Natural killer cell treated with Interleukin-12 subunit alpha and Interleukin-12 subunit beta and Interleukin-15 and Interleukin-18, amount 100 ng/mL, for 72 hours (primary cell): ENCODE measurements at regions not wholly inside any gene's neighbourhood (a gene's known extent, or its start where the extent isn't known, plus 50 kb on each side); places are given as distances from the start of the nearest gene placed in this dataset.

ENCODE experiments used
- ATAC-seq, 2 donors: fragments of 150-1000 bp; cut with Tn5 transposase in 1 of 2; sonication (Bioruptor Pico), chemical (Tn5 transposase) in 1 of 2; 2 replicates each; pipeline ENCODE4 v1.10.0; 2021
- DNase-seq: peaks from one replicate; pipeline ENCODE4 v3.0.0; 2022; ENCODE audit warnings: low spot score
- H3K27ac Mint-ChIP-seq, 2 donors: 1 replicate in 1 of 2; 2 replicates in 1 of 2; pipeline ENCODE4 v1.8.0; 2022; ENCODE audit warnings: mixed read lengths in 2 of 2, mild to moderate bottlenecking in 1 of 2, moderate library complexity in 1 of 2
- H3K27me3 Mint-ChIP-seq, 2 donors: 1 replicate in 1 of 2; 2 replicates in 1 of 2; pipeline ENCODE4 v1.8.0; 2022; ENCODE audit warnings: mixed read lengths in 2 of 2
- H3K36me3 Mint-ChIP-seq: one replicate; pipeline ENCODE4 v1.8.0; 2022; ENCODE audit warnings: mixed read lengths
- H3K4me1 Mint-ChIP-seq, 2 donors: 1 replicate in 1 of 2; 2 replicates in 1 of 2; pipeline ENCODE4 v1.8.0; 2022; ENCODE audit warnings: low read depth in 2 of 2, mixed read lengths in 2 of 2, mild to moderate bottlenecking in 1 of 2
- H3K4me3 Mint-ChIP-seq: one replicate; pipeline ENCODE4 v1.8.0; 2022; ENCODE audit warnings: mixed read lengths
- H3K9me3 Mint-ChIP-seq: 2 replicates; pipeline ENCODE4 v1.8.0; 2022; ENCODE audit warnings: mixed read lengths

GRCh38 chr4:45745741-45746140 is 378.1 kb downstream of the GABRG1 start:
- no peaks in the 10 kb centered on the region for H3K27me3 Mint-ChIP-seq
- no peak overlapping the region for H3K27ac Mint-ChIP-seq
- H3K4me1 Mint-ChIP-seq: no peaks in the 10 kb centered on the region
- ATAC-seq (no peak), DNase-seq (no peak)
- H3K9me3 Mint-ChIP-seq: peaks cover 11% of the 10 kb centered on the region
- H3K4me3 Mint-ChIP-seq: no peak overlapping the region
- H3K36me3 Mint-ChIP-seq: peaks cover 2% of the 10 kb centered on the region

GRCh38 chr4:45741897-45742296 is 382.0 kb downstream of the GABRG1 start:
- Mint-ChIP-seq H3K27me3 (no peaks in the 10 kb centered on the region), H3K27ac (no peak overlapping the region), H3K9me3 (peaks cover 23% of the 10 kb centered on the region), H3K4me1 (no peaks in the 10 kb centered on the region), H3K36me3 (peaks cover 8% of the 10 kb centered on the region), H3K4me3 (no peak overlapping the region)
- no peak for ATAC-seq
- no peak for DNase-seq

GRCh38 chr4:45732161-45732560 is 391.7 kb downstream of the GABRG1 start:
- DNase-seq: no peak
- no peak overlapping the region for H3K4me3 Mint-ChIP-seq
- no peaks in the 10 kb centered on the region for H3K27me3 Mint-ChIP-seq
- H3K4me1 Mint-ChIP-seq: no peaks in the 10 kb centered on the region
- no peak for ATAC-seq
- H3K36me3 Mint-ChIP-seq: no peaks in the 10 kb centered on the region
- no peak overlapping the region for H3K27ac Mint-ChIP-seq
- H3K9me3 Mint-ChIP-seq: peaks cover 10% of the 10 kb centered on the region

- no peak for ATAC-seq
- DNase-seq: no peak
- Mint-ChIP-seq H3K4me3 (no peak overlapping the region), H3K27ac (no peak overlapping the region), H3K36me3 (peaks cover 7% of the 10 kb centered on the region), H3K27me3 (no peaks in the 10 kb centered on the region), H3K4me1 (no peaks in the 10 kb centered on the region), H3K9me3 (peaks cover 35% of the 10 kb centered on the region)
These were observed 407.8 kb downstream of the GABRG1 start for GRCh38 chr4:45716093-45716492.

GRCh38 chr4:45713996-45714395 is 409.9 kb downstream of the GABRG1 start:
- DNase-seq: no peak
- Mint-ChIP-seq H3K27ac (no peak overlapping the region), H3K9me3 (peaks cover 30% of the 10 kb centered on the region), H3K27me3 (no peaks in the 10 kb centered on the region), H3K36me3 (peaks cover 5% of the 10 kb centered on the region), H3K4me3 (no peak overlapping the region), H3K4me1 (no peaks in the 10 kb centered on the region)
- no peak for ATAC-seq

DNA sequence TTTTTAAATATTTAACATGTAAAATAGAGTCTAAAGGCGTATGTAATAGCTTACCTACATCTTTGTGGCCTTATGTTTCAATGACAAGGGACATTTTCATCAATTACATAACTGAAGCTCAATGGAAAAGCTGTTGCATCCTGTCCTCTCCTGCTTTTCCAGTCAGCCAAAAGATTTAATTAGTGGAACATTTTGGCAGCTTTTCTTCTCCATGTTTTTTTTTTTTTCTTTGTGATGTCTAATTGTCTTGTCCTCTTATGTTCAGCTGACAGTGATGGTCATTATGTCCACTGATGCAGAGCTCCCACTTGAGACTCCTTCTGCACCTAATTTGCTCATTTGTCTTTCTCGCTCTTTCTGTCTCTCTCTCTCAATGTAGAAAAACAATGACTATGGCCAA is 422.2 kb downstream of the GABRG1 start:
- Mint-ChIP-seq H3K27me3 (no peaks in the 10 kb centered on the region), H3K36me3 (peaks cover 5% of the 10 kb centered on the region), H3K9me3 (peaks cover 4% of the 10 kb centered on the region), H3K4me3 (no peak overlapping the region), H3K4me1 (no peaks in the 10 kb centered on the region), H3K27ac (no peak overlapping the region)
- DNase-seq: no peak
- no peak for ATAC-seq

GRCh38 chr4:45693746-45694145 is 430.1 kb downstream of the GABRG1 start:
- H3K27me3 Mint-ChIP-seq: no peaks in the 10 kb centered on the region
- peaks cover 27% of the 10 kb centered on the region for H3K9me3 Mint-ChIP-seq
- H3K4me1 Mint-ChIP-seq: no peaks in the 10 kb centered on the region
- DNase-seq: no peak
- H3K4me3 Mint-ChIP-seq: no peak overlapping the region
- no peak for ATAC-seq
- H3K27ac Mint-ChIP-seq: no peak overlapping the region
- H3K36me3 Mint-ChIP-seq: peaks cover 5% of the 10 kb centered on the region

DNA sequence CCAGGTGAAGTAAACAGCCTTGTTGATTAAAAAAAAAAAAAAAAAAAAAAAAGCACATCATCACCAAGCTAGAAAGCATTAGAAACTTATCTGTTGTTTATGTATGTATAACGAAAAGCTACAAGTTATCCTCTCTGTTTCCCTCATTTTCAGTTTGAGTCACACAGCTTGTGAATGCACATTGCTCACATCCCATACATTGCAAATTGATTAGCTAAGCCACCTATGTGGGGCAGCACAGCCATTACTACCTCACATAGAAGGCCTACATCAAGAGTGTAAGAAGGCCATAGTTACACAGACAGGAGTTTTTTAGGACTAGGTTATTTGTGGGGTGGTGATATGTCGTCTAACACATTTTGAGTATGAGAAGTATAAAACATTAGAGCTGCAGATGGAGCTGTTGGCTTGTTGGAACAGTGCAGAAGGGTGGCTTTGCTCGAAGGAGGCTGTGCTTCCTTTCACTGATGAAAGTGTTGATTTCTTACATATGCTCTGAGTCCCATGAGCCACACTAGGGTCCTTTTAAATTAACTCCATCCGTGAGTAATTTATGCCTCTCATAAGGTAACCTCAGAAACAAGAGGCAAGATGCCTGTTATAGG is 431.6 kb downstream of the GABRG1 start:
- Mint-ChIP-seq H3K36me3 (peaks cover 5% of the 10 kb centered on the region), H3K4me3 (no peak overlapping the region), H3K9me3 (peaks cover 32% of the 10 kb centered on the region), H3K27me3 (no peaks in the 10 kb centered on the region), H3K4me1 (no peaks in the 10 kb centered on the region), H3K27ac (no peak overlapping the region)
- ATAC-seq: no peak
- DNase-seq: no peak

- no peak for ATAC-seq
- no peak for DNase-seq
- Mint-ChIP-seq H3K27ac (no peak overlapping the region), H3K36me3 (no peaks in the 10 kb centered on the region), H3K4me3 (no peak overlapping the region), H3K4me1 (no peaks in the 10 kb centered on the region), H3K27me3 (no peaks in the 10 kb centered on the region), H3K9me3 (peaks cover 25% of the 10 kb centered on the region)
These were observed 435.5 kb downstream of the GABRG1 start for GRCh38 chr4:45688341-45688740.

DNA sequence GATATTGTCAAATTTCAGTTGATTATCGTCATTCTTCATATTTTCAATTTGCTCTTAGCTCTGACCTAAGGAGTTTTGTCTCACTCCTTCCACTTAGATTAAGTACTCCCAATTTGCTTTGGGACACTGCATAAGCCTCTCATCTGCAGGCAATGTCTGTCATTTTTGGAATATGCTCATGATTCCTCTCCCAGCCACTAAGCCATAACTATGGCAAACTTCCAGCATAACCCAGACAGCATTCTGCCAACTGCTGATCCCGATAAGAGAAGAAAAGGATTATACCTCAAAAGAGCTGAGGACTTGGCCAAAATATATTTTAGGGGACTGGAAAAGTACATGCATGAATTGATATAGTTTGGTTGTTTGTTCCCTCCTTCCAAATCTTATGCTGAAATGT is 444.4 kb downstream of the GABRG1 start:
- H3K4me1 Mint-ChIP-seq: no peaks in the 10 kb centered on the region
- DNase-seq: no peak
- H3K9me3 Mint-ChIP-seq: peaks cover 22% of the 10 kb centered on the region
- H3K27me3 Mint-ChIP-seq: no peaks in the 10 kb centered on the region
- no peak for ATAC-seq
- peaks cover 5% of the 10 kb centered on the region for H3K36me3 Mint-ChIP-seq
- H3K27ac Mint-ChIP-seq: no peak overlapping the region
- no peak overlapping the region for H3K4me3 Mint-ChIP-seq

- H3K4me3 Mint-ChIP-seq: no peak overlapping the region
- no peaks in the 10 kb centered on the region for H3K4me1 Mint-ChIP-seq
- no peak for ATAC-seq
- H3K27me3 Mint-ChIP-seq: no peaks in the 10 kb centered on the region
- no peak overlapping the region for H3K27ac Mint-ChIP-seq
- H3K36me3 Mint-ChIP-seq: peaks cover 5% of the 10 kb centered on the region
- peaks cover 7% of the 10 kb centered on the region for H3K9me3 Mint-ChIP-seq
- no peak for DNase-seq
These were observed 455.7 kb downstream of the GABRG1 start for GRCh38 chr4:45668128-45668527.

DNA sequence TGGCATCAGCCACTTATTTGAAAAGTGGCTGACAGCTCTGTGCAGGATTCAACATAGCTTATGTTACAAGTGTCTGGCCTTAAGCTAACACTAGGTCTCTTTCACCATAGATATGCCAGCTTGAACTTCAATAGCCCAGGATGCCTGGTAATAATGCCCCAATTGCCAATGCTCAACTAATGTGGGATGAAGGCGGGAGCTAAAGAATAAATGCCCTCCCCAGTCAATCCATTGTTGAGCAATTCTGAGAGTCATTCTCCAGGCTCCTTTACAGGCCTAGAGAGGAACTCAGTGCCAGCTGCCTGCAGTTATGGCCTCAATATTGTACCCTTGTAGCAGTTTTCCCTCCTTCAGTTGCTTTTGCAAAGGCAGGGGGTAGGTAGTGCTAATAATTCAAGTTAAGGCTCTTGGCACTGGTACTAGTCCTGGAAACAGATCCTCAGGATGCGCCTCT is 460.2 kb downstream of the GABRG1 start:
- no peaks in the 10 kb centered on the region for H3K4me1 Mint-ChIP-seq
- H3K9me3 Mint-ChIP-seq: peaks cover 4% of the 10 kb centered on the region
- no peak for DNase-seq
- no peak overlapping the region for H3K4me3 Mint-ChIP-seq
- H3K36me3 Mint-ChIP-seq: peaks cover 1% of the 10 kb centered on the region
- ATAC-seq: no peak
- H3K27me3 Mint-ChIP-seq: no peaks in the 10 kb centered on the region
- H3K27ac Mint-ChIP-seq: no peak overlapping the region

- DNase-seq (no peak), ATAC-seq (no peak)
- Mint-ChIP-seq H3K36me3 (no peaks in the 10 kb centered on the region), H3K4me1 (no peaks in the 10 kb centered on the region), H3K9me3 (peaks cover 3% of the 10 kb centered on the region), H3K27me3 (no peaks in the 10 kb centered on the region), H3K4me3 (no peak overlapping the region), H3K27ac (no peak overlapping the region)
These were observed 460.9 kb downstream of the GABRG1 start for GRCh38 chr4:45663003-45663402.

GRCh38 chr4:45661893-45662292 is 462.0 kb downstream of the GABRG1 start:
- no peak overlapping the region for H3K27ac Mint-ChIP-seq
- peaks cover 3% of the 10 kb centered on the region for H3K9me3 Mint-ChIP-seq
- no peak overlapping the region for H3K4me3 Mint-ChIP-seq
- ATAC-seq: no peak
- no peak for DNase-seq
- H3K36me3 Mint-ChIP-seq: no peaks in the 10 kb centered on the region
- H3K4me1 Mint-ChIP-seq: no peaks in the 10 kb centered on the region
- H3K27me3 Mint-ChIP-seq: no peaks in the 10 kb centered on the region

DNA sequence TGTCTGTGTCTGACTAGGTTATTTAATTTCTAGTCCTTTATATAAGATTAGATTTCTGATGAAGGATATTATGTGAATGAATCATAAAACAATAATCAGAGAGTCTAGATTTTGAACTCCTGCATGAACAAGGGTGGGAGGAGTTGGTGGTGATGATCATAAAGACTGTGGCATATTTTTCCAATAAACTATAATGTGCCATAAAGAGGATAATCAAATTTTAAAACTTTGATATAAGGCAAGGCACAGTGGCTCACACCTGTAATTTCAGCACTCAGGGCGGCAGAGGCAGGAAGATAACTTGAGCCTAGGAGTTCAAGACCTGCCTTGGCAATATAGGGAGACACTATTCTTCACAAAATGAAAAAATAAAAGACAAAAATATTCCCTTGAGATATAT is 473.3 kb downstream of the GABRG1 start:
- no peak for ATAC-seq
- H3K27ac Mint-ChIP-seq: no peak overlapping the region
- no peak for DNase-seq
- H3K4me1 Mint-ChIP-seq: no peaks in the 10 kb centered on the region
- H3K36me3 Mint-ChIP-seq: peaks cover 11% of the 10 kb centered on the region
- H3K4me3 Mint-ChIP-seq: no peak overlapping the region
- no peaks in the 10 kb centered on the region for H3K27me3 Mint-ChIP-seq
- H3K9me3 Mint-ChIP-seq: peaks cover 17% of the 10 kb centered on the region
